ENCODE measurements at regions not wholly inside any gene's neighbourhood (a gene's known extent, or its start where the extent isn't known, plus 50 kb on each side); places are given as distances from the start of the nearest gene placed in this dataset.

GRCh38 chr13:81388400-81388799 is 1047.5 kb upstream of the SPRY2 start:
- no peak for TF ChIP-seq POLR2A (IDR thresholded peaks at IDR 0.05; ENCODE audit: low read depth, low read length)
- TF ChIP-seq CTCF (IDR thresholded peaks at IDR 0.05; ENCODE audit: extremely low read depth in 1 of 2, insufficient read depth in 1 of 2, low read depth in 1 of 2, low read length in 2 of 2), result no peak
- TF ChIP-seq POLR2AphosphoS5 (IDR thresholded peaks at IDR 0.05; ENCODE audit: insufficient read depth, low read depth, low read length), result no peak
- no peak for TF ChIP-seq MAX (IDR thresholded peaks at IDR 0.05; ENCODE audit: insufficient read depth, insufficient read length)
- no peak for TF ChIP-seq EZH2 (IDR thresholded peaks at IDR 0.05; ENCODE audit: borderline replicate concordance, low read depth, low read length, severe bottlenecking)

Measured in endothelial cell of umbilical vein (primary cell).